HuH-7 (cell line): ENCODE measurements at regions not wholly inside any gene's neighbourhood (a gene's known extent, or its start where the extent isn't known, plus 50 kb on each side); places are given as distances from the start of the nearest gene placed in this dataset.

ENCODE experiments used
- DNase-seq: peaks from one replicate; pipeline ENCODE4 v3.0.0; 2011; ENCODE audit warnings: low spot score

DNA sequence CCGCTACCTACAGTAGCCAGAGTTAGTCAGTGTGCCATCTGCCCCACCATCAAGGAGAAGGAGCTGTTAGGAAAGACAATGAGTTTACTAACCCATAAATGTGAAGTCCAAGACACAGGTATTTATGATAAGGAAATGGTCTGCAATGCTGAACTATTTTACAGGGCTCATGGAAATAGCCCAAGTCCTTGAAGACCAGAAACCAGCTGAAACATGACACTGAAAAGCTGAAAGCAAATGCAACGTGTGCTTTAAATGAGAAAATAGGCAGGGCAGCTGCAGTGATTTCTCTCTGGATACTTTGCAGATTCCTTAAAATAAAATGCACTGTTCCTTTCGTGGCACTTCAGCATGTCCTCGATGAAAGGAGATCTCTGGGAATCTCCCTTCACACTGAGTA, 256.4 kb upstream of the TCF4 start:
- DNase-seq, result no peak

DNA sequence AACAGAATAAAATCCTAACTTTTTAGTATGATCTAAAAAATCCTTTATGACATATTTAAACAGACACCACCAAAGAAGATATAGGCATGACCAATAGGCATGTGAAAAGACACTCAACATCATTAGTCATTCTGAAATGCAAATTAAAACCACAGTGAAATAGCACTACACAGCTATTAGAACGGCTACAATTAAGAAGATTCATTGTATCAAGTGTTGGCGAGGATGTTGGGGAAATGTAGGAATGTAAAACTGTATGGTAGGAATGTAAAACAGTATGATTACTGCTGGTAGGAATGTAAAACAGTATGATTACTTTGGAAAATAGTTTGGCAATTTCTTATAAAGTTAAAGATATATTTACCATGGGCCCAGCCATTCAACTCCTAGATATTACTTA, 253.3 kb upstream of the TCF4 start:
- no peak for DNase-seq

DNA sequence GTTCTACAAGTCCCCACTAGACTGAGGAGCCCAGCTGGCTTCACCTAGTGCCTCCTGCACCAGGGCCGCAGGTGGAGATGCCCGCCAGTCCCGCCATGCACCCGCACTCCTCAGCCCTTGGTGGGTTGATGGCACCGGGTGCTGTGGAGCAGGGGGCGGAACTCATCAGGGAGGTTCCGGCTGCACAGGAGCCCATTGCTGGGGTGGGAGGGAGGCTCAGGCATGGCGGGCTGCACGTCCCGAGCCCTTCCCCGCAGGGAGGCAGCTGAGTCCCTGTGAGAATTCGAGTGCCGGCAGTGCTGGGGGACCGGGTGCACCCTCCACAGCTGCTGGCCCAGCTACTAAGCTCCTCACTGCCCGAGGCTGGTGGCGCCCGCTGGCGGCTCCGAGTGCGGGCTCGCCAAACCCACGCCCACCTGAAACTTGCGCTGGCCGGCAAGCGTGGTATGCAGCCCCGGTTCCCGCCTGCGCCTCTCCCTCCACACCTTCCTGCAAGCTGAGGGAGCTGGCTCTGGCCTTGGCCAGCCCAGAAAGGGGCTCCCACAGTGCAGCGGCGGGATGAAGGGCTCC, 252.7 kb upstream of the TCF4 start:
- no peak for DNase-seq

DNA sequence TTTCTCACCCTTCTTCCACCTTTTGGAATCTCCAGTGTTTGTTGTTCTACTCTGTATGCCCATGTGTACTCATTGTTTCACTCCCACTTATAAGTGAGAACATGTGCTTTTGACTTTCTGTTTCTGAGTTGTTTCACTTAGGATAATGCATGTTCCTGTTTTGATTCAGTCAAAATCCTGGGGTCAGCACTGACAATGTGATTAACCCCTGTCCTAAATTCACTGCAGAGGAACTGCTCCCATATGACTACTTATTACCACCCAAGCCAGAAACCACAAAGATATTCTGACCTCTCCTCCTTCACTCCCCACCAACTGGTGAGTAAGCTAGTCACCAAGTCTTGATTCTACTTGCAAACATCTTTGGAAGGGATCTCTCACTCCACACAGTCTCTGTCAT, 251.4 kb upstream of the TCF4 start:
- no peak for DNase-seq

DNA sequence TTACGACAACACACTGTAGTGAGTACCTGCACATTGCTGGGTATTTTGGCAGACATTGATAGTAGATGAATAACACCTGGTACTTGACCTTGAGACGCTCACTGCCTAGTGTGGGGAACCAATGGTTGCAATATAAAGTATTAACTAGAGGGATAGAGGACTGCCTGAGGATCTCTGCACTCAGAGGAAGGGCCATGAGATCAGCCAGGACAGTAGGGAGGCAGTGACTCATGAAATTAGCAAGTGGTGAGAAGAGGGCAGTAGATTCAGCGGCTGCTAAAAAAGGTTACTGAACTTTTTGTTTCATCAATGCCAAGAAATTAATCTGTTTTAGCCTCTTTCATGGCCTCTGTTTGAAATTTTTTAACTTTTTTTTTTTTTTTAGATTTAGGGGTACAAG, 250.8 kb upstream of the TCF4 start:
- no peak for DNase-seq

DNA sequence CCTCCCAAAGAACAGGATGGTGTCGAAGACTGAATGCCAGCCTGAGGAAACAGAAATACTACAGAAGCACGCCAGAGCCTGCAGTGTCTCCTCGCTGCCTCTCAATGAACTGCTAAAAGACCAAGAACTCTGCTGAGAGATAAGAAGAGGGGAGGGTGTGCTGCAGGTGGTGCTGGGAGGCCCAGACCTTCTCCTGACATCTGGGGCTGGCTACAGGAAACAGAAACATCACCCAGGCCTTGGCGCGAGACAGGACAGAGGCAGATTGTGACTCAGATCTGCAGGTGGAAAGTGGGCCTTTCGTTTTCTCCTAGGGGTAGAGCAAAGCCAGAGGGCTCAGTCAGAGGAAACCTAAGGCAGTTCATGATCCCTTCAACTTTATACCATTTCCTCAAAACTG, 250.3 kb upstream of the TCF4 start:
- DNase-seq, result no peak

DNA sequence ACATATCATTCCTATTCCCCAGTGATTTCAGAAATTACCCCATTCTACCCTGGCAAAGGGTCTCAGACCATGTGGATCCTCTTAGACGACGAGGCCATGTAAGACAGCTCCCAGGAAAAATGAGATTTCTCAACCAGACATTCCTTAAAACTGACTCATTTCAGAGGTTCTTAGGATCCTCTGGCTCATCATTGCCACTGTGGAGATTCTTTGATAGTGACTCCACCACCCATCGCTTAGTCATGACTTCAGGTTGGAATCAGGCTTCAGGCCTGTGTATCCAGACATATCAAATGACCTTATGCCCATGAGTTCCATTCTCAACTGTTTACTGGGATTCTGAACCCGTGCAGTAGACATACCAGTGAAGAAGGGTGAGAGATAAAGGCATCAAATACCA, 245.6 kb upstream of the TCF4 start:
- no peak for DNase-seq

DNA sequence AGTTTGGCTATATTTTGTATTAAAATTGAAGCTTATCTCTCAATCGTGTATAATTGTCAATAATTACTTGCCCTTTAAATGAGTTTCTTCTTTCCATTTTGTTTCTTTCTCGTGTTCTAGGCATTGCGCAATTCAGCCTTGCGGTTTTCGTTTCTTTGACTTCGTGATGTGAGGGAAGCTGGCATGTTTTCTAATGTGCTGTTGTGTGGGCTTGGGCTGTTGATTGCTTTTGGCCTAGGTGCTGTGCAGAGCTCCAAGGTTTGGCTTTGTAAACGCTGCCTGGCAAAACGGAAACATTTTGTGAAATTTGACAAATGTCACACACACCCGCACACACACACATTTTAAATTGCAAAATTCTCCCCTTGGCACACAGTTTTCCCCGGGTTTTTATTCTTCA, 242.6 kb upstream of the TCF4 start:
- no peak for DNase-seq

DNA sequence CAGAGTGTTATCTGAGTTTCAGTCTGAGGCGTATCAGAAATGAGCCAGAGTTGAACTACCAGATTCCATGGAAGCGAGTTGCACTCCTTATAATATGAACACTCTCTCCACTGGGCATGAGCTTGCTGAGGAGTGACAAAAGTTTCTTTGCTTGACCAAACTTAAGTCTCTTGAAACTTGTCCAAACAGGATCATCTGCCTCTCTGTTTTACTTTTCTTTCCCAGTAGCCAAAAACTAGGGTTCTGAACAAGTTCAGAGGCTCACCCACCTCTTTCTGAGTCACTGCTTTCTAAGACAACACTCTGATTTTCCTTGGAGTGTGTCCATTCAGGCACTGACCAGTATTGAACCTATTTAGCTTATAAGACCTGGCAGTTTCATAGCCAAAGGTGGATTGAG, 233.2 kb upstream of the TCF4 start:
- no peak for DNase-seq

DNA sequence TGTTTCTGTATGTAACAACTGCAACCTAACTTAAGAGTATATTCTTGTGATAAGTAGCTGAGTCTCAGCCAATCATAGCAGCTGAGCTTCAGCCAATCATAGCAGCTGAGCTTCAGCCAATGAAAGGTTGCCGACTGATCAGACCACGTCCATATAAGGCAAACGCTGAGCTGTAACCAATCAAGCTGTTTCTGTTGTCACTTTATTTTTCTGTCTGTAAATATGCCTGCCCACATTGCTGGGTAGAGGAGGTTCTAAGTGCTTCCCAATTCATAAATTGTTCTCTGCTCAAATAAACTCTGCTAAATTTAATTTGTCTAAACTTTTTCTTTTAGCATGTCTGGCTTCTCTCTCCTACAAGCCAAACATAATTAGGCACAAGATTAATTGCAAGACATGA, 231.5 kb upstream of the TCF4 start:
- DNase-seq, result no peak

DNA sequence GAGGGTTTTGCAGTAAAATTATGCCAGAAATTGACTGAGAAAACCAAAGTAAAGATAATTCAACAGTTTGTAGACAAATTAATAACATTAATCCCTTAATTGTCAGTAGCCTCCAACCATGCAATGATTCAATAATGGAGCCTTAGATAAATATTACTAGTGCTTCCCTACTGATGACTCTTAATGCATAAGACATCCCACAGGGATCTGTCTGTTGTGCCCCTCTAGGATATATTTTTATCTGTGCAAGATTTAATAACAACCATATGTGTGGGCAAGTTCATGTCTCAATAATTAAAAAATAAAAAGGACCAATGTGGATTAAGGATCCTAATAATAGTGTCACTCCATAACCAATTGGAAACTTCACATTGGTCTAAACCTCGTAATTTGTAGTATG, 230.3 kb upstream of the TCF4 start:
- DNase-seq, result no peak

DNA sequence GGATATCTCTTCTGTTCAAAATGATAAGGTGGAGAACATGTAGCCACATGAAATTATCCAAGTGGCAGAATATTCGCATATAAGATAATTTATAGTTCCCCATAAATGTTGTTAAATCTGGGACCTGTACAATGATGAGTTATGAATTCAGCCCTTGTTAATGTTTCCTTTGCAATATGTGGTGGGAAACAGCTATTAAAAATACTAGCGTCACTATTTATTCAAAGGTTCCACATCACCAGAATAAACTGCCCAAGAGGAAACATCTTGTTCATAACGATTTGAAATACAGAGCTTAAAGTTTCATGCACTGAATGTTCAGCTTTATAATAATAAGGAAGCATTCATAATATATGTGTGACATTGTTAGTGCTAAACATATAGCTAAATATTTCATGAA, 223.9 kb upstream of the TCF4 start:
- DNase-seq, result no peak

DNA sequence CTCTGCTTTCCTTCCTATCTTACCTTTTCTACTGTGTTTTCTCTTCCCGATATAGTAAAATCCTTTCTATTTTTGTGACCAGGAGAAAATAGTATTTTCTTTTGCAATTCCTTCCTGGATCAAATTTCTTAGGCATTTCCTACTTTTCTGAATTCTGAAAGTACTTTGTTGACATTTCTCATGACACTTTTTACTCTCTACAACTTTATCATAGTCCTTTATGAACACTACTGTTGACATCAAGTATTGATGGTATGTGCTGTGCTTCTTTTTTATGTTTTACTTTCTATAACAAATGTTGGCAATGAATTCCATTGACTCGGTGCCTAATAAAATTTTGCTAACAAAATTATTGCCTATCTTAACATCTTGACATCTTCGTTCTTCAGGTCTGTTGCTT, 217.7 kb upstream of the TCF4 start:
- DNase-seq, result no peak

DNA sequence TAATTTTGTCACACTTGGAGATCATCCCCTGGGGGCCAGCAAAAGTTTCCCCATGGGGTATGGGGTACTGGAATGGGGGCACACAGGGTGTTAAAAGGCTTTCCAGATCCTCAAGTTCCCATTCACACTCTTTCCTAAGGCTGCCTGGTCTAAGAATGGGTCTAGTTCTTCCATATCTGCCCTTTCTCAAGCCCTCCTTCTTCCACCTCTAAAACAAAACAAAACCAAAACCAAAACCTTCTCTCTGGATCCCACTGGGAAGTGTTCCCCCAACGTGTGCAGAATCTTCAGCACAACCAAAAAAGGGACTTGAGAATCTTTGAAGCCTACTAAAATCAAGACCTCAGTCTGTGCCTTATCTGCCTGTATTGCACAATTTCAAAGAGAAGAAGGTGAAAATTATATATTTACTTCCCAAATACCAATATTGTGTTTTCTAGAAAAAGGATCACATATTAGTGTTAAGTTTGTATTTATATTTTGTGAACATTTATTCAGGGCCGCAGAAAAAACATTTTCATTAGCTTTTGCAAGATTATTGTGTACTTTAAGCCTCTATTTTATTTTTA, 207.2 kb upstream of the TCF4 start:
- no peak for DNase-seq

DNA sequence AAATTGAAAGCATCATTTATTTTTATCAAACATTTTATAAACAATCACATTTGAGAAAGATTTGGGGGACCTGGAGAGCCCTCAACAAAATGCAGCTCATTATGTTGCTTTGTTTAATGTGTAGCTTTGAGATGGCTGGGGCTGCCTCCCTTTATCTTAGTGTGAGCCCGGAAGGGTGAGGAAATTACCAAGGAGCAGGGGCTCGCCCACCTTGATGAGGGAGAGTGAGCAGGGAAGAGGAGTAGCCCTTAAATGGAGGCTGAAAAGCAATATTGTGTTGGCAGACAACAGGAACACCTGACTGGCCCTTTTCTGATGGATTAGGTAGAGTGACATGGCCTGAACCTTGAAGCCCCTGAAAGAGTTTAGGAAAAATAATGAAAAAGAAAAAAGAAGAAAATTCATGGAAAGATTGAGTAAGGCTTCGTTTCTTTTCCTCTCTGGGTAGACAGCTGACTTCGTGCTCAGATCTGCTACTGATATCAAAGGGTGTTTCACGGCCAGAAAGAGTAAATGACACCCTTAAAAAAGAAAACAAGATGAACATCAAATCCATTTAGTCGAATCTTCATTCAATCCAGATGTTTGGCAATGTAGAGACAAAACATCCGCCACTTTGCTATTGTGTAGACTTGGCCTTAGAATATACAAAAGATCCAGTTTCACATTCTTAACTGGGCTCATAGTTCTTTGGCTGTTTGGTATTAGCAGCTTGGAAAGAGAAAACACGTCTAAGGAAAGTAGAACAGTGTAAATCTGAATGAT, 206.5 kb upstream of the TCF4 start:
- no peak for DNase-seq

DNA sequence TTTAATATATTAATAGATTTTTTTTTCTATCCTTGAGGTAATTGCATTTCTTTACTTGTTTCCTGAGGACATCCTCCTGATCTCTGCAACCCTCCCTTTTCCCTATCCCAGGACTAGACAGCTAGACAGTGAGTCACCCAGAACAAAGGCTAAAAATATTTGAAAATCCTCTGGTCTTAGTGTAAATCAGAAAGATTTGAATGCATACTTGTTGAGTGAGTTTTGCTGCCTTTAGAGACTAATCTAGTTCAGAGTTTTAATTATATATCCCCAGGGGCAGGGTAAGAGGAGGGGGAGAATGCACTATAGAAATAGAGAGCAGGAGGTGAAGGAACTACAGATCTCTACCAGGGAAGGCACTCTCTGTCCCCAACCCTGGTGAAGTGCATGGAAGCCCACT, 202.3 kb upstream of the TCF4 start:
- no peak for DNase-seq

DNA sequence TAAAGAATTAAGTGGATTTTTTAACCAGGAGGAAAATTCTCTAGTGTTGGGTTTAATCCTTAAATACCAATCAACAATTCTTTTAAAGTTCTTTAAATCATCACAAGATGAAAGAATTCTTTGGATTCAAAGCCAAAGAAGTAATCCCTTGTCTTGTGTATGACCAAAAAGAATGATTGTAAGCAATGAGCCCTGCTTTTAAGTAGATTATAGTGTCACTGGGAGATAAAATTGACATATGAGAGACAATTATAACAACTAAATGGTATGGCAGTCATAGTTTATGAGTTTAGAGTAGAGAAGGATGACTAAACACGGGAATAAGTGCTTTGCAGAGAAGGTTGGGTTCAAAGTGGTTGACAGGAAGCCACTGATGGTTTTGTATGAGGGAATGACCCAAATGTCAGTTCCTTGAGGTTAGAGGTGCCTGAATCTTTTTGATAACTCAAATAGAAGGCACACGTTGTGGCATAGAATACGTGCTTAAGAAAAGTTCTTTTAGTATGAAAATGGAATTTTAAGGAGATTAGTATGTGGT, 199.6 kb upstream of the TCF4 start:
- no peak for DNase-seq

DNA sequence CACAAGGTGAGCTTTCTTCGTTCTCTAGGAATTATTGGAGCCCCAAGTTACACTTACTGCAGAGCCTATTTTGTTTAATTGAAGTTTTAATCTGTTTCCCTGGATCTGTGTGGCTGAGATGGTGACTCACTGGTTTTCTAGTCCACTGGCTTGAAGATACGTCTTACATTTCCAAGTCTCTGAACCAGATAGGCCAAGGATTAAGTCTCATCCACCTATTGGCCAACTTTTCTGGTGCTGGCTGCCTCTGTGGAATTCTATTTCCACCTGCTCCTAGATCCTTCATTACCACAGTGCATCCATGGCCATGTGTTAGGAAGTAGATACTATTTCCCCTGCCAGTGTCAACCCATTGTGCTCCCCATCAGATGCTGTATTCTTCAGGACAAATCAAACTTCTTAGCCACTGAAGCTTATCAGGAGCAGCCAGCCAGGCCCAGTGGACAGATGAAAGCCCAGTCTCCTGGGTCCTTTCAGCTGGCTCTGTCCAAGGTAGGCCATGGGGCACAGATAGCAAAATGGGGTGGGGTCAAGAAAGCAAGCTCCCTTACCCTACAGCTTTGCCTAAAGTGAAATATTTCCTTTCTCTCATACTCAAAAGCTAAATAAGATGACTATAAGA, 198.8 kb upstream of the TCF4 start:
- DNase-seq, result no peak

DNA sequence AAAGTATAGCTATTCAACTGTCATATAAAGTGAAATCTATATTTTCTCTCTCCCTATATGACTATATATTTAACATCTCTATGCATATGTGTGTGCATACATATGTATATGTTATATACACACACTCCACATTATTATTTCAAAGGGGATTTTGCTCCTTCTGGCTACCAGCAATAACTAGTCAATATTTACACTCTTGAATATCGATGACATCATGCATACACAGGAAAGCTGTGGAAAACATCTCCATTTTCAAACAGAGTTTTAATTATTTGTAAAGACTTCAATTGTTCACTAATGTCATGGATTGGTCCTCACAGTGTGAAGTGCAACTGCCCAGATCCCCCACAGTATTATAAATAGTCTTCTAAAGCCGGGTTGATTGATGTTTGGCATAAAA, 195.9 kb upstream of the TCF4 start:
- DNase-seq, result no peak

DNA sequence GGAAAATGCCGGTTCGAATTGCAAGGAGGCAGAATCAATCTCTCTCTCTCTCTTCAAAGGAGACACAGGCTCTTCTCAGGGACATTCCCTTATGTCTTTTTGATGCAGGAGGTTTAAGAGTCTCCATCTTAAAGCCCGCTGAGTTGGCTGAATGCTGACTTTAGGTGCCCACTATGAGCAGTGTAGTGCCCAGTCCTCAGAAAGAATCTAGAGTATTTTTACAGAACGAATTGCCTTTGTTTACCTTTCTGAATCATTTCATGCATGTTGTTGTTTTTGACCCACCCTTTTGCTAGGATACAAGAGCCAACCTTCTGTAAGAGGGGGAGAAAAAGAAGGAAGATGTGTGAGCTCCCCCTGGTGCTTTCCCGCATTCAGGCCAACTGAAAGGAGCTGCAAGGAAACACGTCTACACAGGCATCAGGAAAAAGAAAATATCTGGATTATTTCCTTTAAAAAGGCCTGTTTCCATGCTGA, 193.5 kb upstream of the TCF4 start:
- DNase-seq, result peak; percentile 43

DNA sequence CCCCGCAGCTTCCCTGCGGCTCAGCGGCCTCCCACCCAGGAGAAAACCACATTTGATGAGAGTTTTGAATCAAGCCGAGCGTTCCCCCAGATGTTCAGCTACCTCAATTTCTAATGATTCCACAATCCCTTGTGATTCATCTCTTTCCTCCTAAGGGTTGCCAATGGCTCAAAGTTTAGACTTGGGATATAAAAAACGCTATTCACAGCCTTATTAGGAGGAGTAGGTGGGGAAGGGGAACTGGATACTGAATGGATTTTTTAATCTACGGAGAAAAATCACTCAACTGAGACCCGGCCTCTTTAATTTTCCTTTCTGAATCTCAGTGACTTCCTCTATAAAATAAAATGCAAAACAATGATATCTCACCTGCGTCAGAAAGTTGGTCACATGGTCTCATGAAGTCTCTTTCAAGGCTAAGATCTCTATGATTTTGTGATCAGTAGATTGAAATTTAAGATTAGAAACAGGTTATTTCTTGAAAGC, 192.6 kb upstream of the TCF4 start:
- no peak for DNase-seq

DNA sequence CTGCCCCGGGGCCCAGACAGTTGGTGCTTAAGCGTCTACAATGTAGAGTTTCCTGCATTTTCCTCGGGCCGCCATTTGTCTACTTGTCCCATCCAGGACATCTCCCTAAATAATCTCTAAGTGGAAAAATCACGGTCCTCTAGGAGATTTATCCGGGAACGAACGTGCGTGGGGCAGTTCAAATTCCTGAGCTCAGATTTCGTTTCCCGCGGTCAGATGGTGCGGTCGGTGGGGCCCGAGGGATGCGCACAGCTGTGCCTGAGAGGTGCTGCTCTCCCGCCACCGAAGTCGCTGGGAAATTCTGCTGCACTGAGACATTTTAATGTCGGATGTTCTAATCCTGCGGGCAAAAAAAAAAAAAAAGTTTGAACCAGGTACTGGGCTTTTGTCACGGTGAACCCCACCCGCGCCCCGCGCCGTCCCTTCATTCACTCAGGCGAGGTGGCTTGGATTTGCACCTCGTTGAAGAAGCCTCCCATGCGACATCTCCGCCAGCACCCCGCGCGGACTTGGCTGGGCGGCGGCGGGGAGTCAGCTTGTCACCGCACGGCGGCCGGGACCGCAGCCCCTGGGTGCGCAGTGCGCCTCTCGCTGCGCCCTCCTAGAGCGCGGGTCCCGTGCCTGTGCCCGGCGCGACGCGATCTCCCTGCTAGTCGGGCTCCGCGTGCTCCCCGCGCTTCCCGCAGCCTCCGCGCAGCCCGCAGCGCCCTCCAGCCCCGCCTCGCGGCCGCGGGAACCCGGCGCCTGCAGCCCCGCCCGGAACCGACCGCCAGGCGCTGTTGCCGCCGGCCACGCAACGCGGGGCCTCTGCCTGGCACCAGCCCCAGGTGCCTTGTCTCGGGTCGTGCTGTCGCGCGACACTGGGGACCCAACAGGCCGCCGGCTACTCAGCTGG, 191.9 kb upstream of the TCF4 start:
- DNase-seq, result peak; percentile 40
